G401.6 (cell line): ENCODE measurements at regions not wholly inside any gene's neighbourhood (a gene's known extent, or its start where the extent isn't known, plus 50 kb on each side); places are given as distances from the start of the nearest gene placed in this dataset.
"Not testable (repeated sequence)": the region's sequence is repeated elsewhere in the genome, so short reads cannot be mapped to it uniquely, and the experiment has no call there.

ENCODE experiments used
- FAIRE-seq: peaks from 2 replicates; lab custom pipeline; 2012; peaks lifted over from hg19 to GRCh38; lab: Jason Lieb, UNC

GRCh38 chr10:56104487-56104886, 256.6 kb downstream of the ZWINT start:
- FAIRE-seq: no peak

GRCh38 chr10:56096226-56096517, 264.9 kb downstream of the ZWINT start:
- FAIRE-seq: no peak

- FAIRE-seq: no peak
Observed at GRCh38 chr10:56095506-56096225, 265.4 kb downstream of the ZWINT start.

GRCh38 chr10:56093645-56094044, 267.4 kb downstream of the ZWINT start:
- not testable (repeated sequence) for FAIRE-seq

- FAIRE-seq: no peak
Observed at GRCh38 chr10:56091872-56092271, 269.2 kb downstream of the ZWINT start.

GRCh38 chr10:56090914-56091540, 270.0 kb downstream of the ZWINT start:
- no peak for FAIRE-seq

GRCh38 chr10:56085406-56086122, 275.5 kb downstream of the ZWINT start:
- FAIRE-seq: no peak

GRCh38 chr10:56082169-56082568, 278.9 kb downstream of the ZWINT start:
- no peak for FAIRE-seq

- no peak for FAIRE-seq
Observed at GRCh38 chr10:56068473-56069263, 292.4 kb downstream of the ZWINT start.

GRCh38 chr10:56068040-56068439, 293.0 kb downstream of the ZWINT start:
- no peak for FAIRE-seq

- no peak for FAIRE-seq
Observed at GRCh38 chr10:56063642-56064041, 297.4 kb downstream of the ZWINT start.

- no peak for FAIRE-seq
Observed at GRCh38 chr10:56057860-56058259, 303.2 kb downstream of the ZWINT start.

GRCh38 chr10:56035489-56035888, 325.6 kb downstream of the ZWINT start:
- no peak for FAIRE-seq

- FAIRE-seq: no peak
Observed at GRCh38 chr10:56028298-56029132, 332.5 kb downstream of the ZWINT start.

GRCh38 chr10:56012101-56012500, 349.0 kb downstream of the ZWINT start:
- FAIRE-seq: no peak

- no peak for FAIRE-seq
Observed at GRCh38 chr10:56003555-56003954, 357.5 kb downstream of the ZWINT start.

- FAIRE-seq: peak; percentile 54
Observed at GRCh38 chr10:55989188-55989587, 371.9 kb downstream of the ZWINT start.

- no peak for FAIRE-seq
Observed at GRCh38 chr10:55979203-55979602, 381.9 kb downstream of the ZWINT start.

- no peak for FAIRE-seq
Observed at GRCh38 chr10:55966101-55966500, 395.0 kb downstream of the ZWINT start.

GRCh38 chr10:55943403-55943802, 417.7 kb downstream of the ZWINT start:
- no peak for FAIRE-seq

- FAIRE-seq: no peak
Observed at GRCh38 chr10:55929291-55929690, 431.8 kb downstream of the ZWINT start.
